HCT116 (cell line): ENCODE measurements at regions not wholly inside any gene's neighbourhood (a gene's known extent, or its start where the extent isn't known, plus 50 kb on each side); places are given as distances from the start of the nearest gene placed in this dataset.

ENCODE experiments used
- ATAC-seq: fragments of 200-7000 bp; cut with Tn5 transposase; 2 replicates; pipeline ENCODE4 v1.9.1; 2020; ENCODE audit warnings: mild to moderate bottlenecking, moderate library complexity
- BruUV-seq: library from RNA; stranded (reverse); fragments of 400-500 nt; replicated peaks from 2 replicates; lab custom pipeline; 2021; lab: Mats Ljungman, UMichigan
- CTCF ChIA-PET: fragments of 300-600 bp; sonication (Branson Sonifier 250); formaldehyde crosslinking; loops from one replicate; lab custom pipeline; 2021; ENCODE audit warnings: antibody characterized with exemption; lab: Charles Lee
- POLR2A ChIA-PET: fragments of 300-600, 350-600 bp; sonication (Branson Sonifier 250); formaldehyde crosslinking; loops from one replicate; lab custom pipeline; 2021; ENCODE audit warnings: antibody characterized with exemption; lab: Charles Lee
- RAD21 ChIA-PET, 2 experiments: fragments of 300-600 bp; sonication (Branson Sonifier 250); formaldehyde crosslinking; loops; one replicate each; lab custom pipeline; 2023; ENCODE audit warnings: low total read pairs in 2 of 2; ENCODE audit not compliant: uncharacterized antibody in 2 of 2, unreplicated experiment in 2 of 2, low non-redundant PET in 1 of 2; lab: Charles Lee
- DNase-seq: peaks from one replicate; pipeline ENCODE4 v3.0.0-alpha.2; 2010; ENCODE audit warnings: low read depth, low spot score
- H2AFZ ChIP-seq: fragments of 200-600 bp; shearing (Covaris generic), sonication (generic); 2 replicates; pipeline ENCODE4 v1.6.1; 2017; ENCODE audit warnings: low read depth, mixed run types, mixed read lengths, antibody characterized with exemption, low read length; ENCODE audit not compliant: poor library complexity, severe bottlenecking
- H3K27ac ChIP-seq: 2 replicates; pipeline ENCODE4 v1.5.1; 2012; ENCODE audit warnings: low read depth, low read length
- H3K27me3 ChIP-seq: fragments of 200-600 bp; sonication (generic); 2 replicates; pipeline ENCODE4 v1.6.1; 2016; ENCODE audit warnings: mixed run types, low read length, mixed read lengths; ENCODE audit not compliant: insufficient read depth
- H3K36me3 ChIP-seq, 2 experiments: fragments of 200-500 bp in 1 of 2; fragments of 200-600 bp in 1 of 2; sonication (Bioruptor generic) in 1 of 2; sonication (generic) in 1 of 2; 2 replicates each; pipeline versions ENCODE4 v1.5.1 to v1.6.1; 2014 to 2016; ENCODE audit warnings: low read length in 2 of 2, inconsistent platforms in 1 of 2, mixed read lengths in 1 of 2, mixed run types in 1 of 2; ENCODE audit not compliant: insufficient read depth in 2 of 2, control insufficient read depth in 1 of 2
- H3K4me1 ChIP-seq, 2 experiments: fragments of 200-600 bp in 1 of 2; sonication (generic) in 1 of 2; 2 replicates each; pipeline versions ENCODE4 v1.5.1 to v1.6.1; 2012 to 2017; ENCODE audit warnings: low read length in 2 of 2, inconsistent platforms in 1 of 2, mild to moderate bottlenecking in 1 of 2, mixed read lengths in 1 of 2, mixed run types in 1 of 2, moderate library complexity in 1 of 2; ENCODE audit not compliant: insufficient read depth in 2 of 2, control insufficient read depth in 1 of 2
- H3K4me2 ChIP-seq: fragments of 200-600 bp; sonication (generic); 2 replicates; pipeline ENCODE4 v1.6.1; 2017; ENCODE audit warnings: mixed run types, low read length, mixed read lengths
- H3K4me3 ChIP-seq, 2 experiments: fragments of 200-600 bp in 1 of 2; sonication (generic) in 1 of 2; replicated peaks in 1 of 2; 2 replicates each; pipeline ENCODE4 v1.5.1; 2011 to 2016; ENCODE audit warnings: low read length in 2 of 2, control low read depth in 1 of 2, low read depth in 1 of 2, mild to moderate bottlenecking in 1 of 2, mixed read lengths in 1 of 2, mixed run types in 1 of 2
- H3K79me2 ChIP-seq: fragments of 200-600 bp; sonication (generic); 2 replicates; pipeline ENCODE4 v1.6.1; 2017; ENCODE audit warnings: mild to moderate bottlenecking, mixed run types, low read length, moderate library complexity, mixed read lengths; ENCODE audit not compliant: insufficient read depth
- H3K9ac ChIP-seq: fragments of 200-600 bp; sonication (generic); 2 replicates; pipeline ENCODE4 v1.6.1; 2016; ENCODE audit warnings: low read length, mixed read lengths
- H3K9me2 ChIP-seq: fragments of 200-600 bp; sonication (generic), shearing (Covaris generic); 2 replicates; pipeline ENCODE4 v1.6.1; 2017; ENCODE audit warnings: mixed run types, mild to moderate bottlenecking, moderate library complexity; ENCODE audit not compliant: insufficient read depth
- H3K9me3 ChIP-seq, 2 experiments: fragments of 200-500 bp in 1 of 2; fragments of 200-600 bp in 1 of 2; sonication (Bioruptor generic) in 1 of 2; sonication (generic) in 1 of 2; 2 replicates each; pipeline ENCODE4 v1.6.1; 2014 to 2017; ENCODE audit warnings: low read length in 2 of 2, mixed read lengths in 2 of 2, inconsistent platforms in 1 of 2, low read depth in 1 of 2, mild to moderate bottlenecking in 1 of 2, mixed run types in 1 of 2, moderate library complexity in 1 of 2; ENCODE audit not compliant: control insufficient read depth in 1 of 2, insufficient read depth in 1 of 2
- H4K20me1 ChIP-seq: fragments of 200-600 bp; sonication (generic), shearing (Covaris generic); 2 replicates; pipeline ENCODE4 v1.6.1; 2017; ENCODE audit warnings: mixed run types, mild to moderate bottlenecking, moderate library complexity; ENCODE audit not compliant: insufficient read depth
- CBX3 ChIP-seq: IDR thresholded peaks from 2 replicates; pipeline ENCODE4 v1.6.1; 2012; ENCODE audit warnings: low read depth
- CEBPB ChIP-seq: IDR thresholded peaks from 2 replicates; pipeline ENCODE4 v1.6.1; 2012; ENCODE audit warnings: low read depth
- EZH2phosphoT487 ChIP-seq: fragments of 200-600 bp; IDR thresholded peaks from 2 replicates; pipeline ENCODE4 v1.6.1; 2018; ENCODE audit warnings: antibody characterized with exemption, borderline replicate concordance
- FOSL1 ChIP-seq: IDR thresholded peaks from 2 replicates; pipeline ENCODE4 v1.6.1; 2012; ENCODE audit warnings: low read depth
- JUND ChIP-seq: IDR thresholded peaks from 2 replicates; pipeline ENCODE4 v1.6.1; 2012
- POLR2AphosphoS5 ChIP-seq: IDR thresholded peaks from 2 replicates; pipeline ENCODE4 v1.6.1; 2011; ENCODE audit warnings: mild to moderate bottlenecking, low read depth, low read length, moderate library complexity
- RAD21 ChIP-seq: IDR thresholded peaks from 2 replicates; pipeline ENCODE4 v1.6.1; 2012; ENCODE audit warnings: low read depth, mild to moderate bottlenecking
- SP1 ChIP-seq: IDR thresholded peaks from 2 replicates; pipeline ENCODE4 v1.6.1; 2012; ENCODE audit warnings: low read depth
- SRF ChIP-seq: IDR thresholded peaks from 2 replicates; pipeline ENCODE4 v1.6.1; 2012; ENCODE audit warnings: low read depth
- YY1 ChIP-seq: IDR thresholded peaks from 2 replicates; pipeline ENCODE4 v1.6.1; 2011; ENCODE audit warnings: low read length, low read depth, moderate library complexity, mild to moderate bottlenecking; ENCODE audit not compliant: insufficient replicate concordance; ENCODE audit errors: extremely low read depth
- ZFX ChIP-seq: fragments of 450-650 bp; IDR thresholded peaks from 2 replicates; pipeline ENCODE4 v1.6.1; 2017
- intact Hi-C: fragments of 100-400 bp; cut with micrococcal nuclease; formaldehyde crosslinking; loops from 2 replicates; pipeline ENCODE4 v1.10.0; 2022
- TF ChIP-seq, protein P1 (sequence below): IDR thresholded peaks from 2 replicates; pipeline ENCODE4 v1.6.1; 2011; ENCODE audit warnings: mild to moderate bottlenecking, low read length, moderate library complexity; ENCODE audit not compliant: insufficient replicate concordance; ENCODE audit errors: extremely low read depth

DNA sequence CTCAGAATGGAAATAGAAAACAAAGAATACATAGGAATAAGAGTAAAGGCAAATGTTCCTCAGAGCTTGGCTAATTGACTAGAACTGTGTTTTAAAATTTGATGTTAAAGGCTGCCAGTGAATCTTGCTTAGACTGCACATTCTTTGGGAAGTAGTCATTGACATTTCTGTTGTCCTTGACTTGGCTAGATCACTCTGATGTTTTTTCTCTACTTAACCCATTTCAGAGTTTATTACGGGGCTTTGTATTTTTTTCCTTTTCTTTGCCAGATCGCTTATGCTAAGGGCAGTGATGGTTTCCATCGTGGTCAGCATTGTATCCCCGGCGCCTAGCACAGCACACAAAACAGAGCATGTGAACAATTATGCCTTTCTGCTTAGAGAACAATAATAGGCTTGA is 1126.7 kb upstream of the CDH9 start:
- TF ChIP-seq JUND = no peak
- TF ChIP-seq YY1 = no peak
- TF ChIP-seq, all 23 proteins: peak for 0
- CTCF ChIA-PET = no interaction called here
- Histone ChIP-seq H3K27me3 (no peaks in the 10 kb centered on the region), H3K9ac (no peak overlapping the region), H3K4me3 (no peak overlapping the region), H3K9me2 (no peaks in the 10 kb centered on the region), H3K27ac (no peak overlapping the region), H4K20me1 (no peaks in the 10 kb centered on the region), H2AFZ (no peak overlapping the region), H3K36me3 (no peaks in the 10 kb centered on the region), H3K9me3 (peaks cover 0 to 21% of the 10 kb centered on the region in 2 experiments; a peak in 3 of 4 replicates), H3K4me1 (no peaks in the 10 kb centered on the region), H3K79me2 (no peaks in the 10 kb centered on the region), H3K4me2 (no peak overlapping the region)
- no peak for ATAC-seq
- intact Hi-C loops = no loop called here
- no TSS peak for BruUV-seq
- RAD21 ChIA-PET = no interaction called here
- no peak for DNase-seq
- POLR2A ChIA-PET = no interaction called here

DNA sequence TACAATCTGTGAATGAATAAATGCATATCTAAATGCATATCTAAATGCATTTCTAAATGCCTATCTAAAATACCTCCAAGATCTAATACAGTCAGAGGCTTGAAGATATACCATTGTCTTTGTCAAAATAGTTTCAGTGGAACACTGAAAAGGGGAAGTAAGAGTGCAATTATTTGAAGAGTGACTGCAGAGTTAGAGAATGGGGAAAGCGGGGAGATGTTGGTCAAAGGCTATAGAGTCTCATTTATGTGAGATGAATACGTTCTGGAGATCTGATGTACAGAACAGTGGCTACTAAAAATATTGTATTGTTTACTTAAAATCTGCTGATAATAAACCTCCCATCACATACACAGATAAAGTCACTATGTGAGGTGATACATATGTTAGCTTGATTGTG is 1126.2 kb upstream of the CDH9 start:
- H3K27me3 ChIP-seq = no peaks in the 10 kb centered on the region
- H3K4me1 ChIP-seq = no peaks in the 10 kb centered on the region
- peaks cover 0 to 24% of the 10 kb centered on the region in 2 experiments; a peak in 3 of 4 replicates for H3K9me3 ChIP-seq
- BruUV-seq = no TSS peak
- no peak overlapping the region for H3K4me3 ChIP-seq
- POLR2A ChIA-PET = no interaction called here
- H3K4me2 ChIP-seq = no peak overlapping the region
- H4K20me1 ChIP-seq = no peaks in the 10 kb centered on the region
- H2AFZ ChIP-seq = no peak overlapping the region
- TF ChIP-seq EZH2phosphoT487 (no peak), FOSL1 (no peak), CBX3 (no peak), RAD21 (no peak), CEBPB (no peak), SRF (no peak), YY1 (no peak), ZFX (no peak), POLR2AphosphoS5 (no peak), SP1 (no peak)
- TF ChIP-seq, protein P1, sequence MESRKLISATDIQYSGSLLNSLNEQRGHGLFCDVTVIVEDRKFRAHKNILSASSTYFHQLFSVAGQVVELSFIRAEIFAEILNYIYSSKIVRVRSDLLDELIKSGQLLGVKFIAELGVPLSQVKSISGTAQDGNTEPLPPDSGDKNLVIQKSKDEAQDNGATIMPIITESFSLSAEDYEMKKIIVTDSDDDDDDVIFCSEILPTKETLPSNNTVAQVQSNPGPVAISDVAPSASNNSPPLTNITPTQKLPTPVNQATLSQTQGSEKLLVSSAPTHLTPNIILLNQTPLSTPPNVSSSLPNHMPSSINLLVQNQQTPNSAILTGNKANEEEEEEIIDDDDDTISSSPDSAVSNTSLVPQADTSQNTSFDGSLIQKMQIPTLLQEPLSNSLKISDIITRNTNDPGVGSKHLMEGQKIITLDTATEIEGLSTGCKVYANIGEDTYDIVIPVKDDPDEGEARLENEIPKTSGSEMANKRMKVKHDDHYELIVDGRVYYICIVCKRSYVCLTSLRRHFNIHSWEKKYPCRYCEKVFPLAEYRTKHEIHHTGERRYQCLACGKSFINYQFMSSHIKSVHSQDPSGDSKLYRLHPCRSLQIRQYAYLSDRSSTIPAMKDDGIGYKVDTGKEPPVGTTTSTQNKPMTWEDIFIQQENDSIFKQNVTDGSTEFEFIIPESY = no peak
- H3K36me3 ChIP-seq = no peaks in the 10 kb centered on the region
- no peaks in the 10 kb centered on the region for H3K79me2 ChIP-seq
- no peak for ATAC-seq
- RAD21 ChIA-PET = interaction anchor here in 1 of 2 experiments (0.6 kb wide), 1 partner anchor 505 kb away, joined by 3 read pairs; no protein-coding TSS in a partner anchor
- CTCF ChIA-PET = no interaction called here
- H3K27ac ChIP-seq = no peak overlapping the region
- no peaks in the 10 kb centered on the region for H3K9me2 ChIP-seq
- intact Hi-C loops = no loop called here
- H3K9ac ChIP-seq = no peak overlapping the region
- no peak for DNase-seq
